HepG2 (cell line): ENCODE measurements at regions not wholly inside any gene's neighbourhood (a gene's known extent, or its start where the extent isn't known, plus 50 kb on each side); places are given as distances from the start of the nearest gene placed in this dataset.

Experiments used
- ATAC-seq: fragments of 200-7000 bp; cut with Tn5 transposase; 3 replicates; pipeline ENCODE4 v1.9.1; 2020; ENCODE audit warnings: mild to moderate bottlenecking, moderate library complexity
- BruUV-seq: library from RNA; stranded (reverse); fragments of 400-500 nt; replicated peaks from 2 replicates; lab custom pipeline; 2021; lab: Mats Ljungman, UMichigan
- CTCF ChIA-PET: fragments of 300-600 bp; formaldehyde crosslinking; extraction: SDS; loops from one replicate; lab custom pipeline; 2021; ENCODE audit warnings: low total read pairs, inconsistent platforms, low intra/inter-chr PET ratio; lab: Yijun Ruan, JAX
- POLR2A ChIA-PET: fragments of 350-600 bp; sonication (Branson Sonifier 250); formaldehyde crosslinking; loops from one replicate; lab custom pipeline; 2020; ENCODE audit warnings: antibody characterized with exemption, inconsistent platforms; lab: Yijun Ruan, JAX
- DNase-seq: peaks from one replicate; pipeline ENCODE4 v3.0.0-alpha.2; 2015; ENCODE audit warnings: low spot score
- FAIRE-seq: peaks from 3 replicates; lab custom pipeline; 2011; peaks lifted over from hg19 to GRCh38; lab: Jason Lieb, UNC
- H2AFZ ChIP-seq: one replicate; pipeline ENCODE4 v1.6.1; 2011; ENCODE audit warnings: low read length, inconsistent platforms
- H3K27ac ChIP-seq: fragments of 300-600 bp; 3 replicates; pipeline ENCODE4 v1.8.0; 2011; ENCODE audit warnings: mixed run types, mild to moderate bottlenecking, mixed read lengths, low read length, inconsistent platforms; ENCODE audit not compliant: insufficient read depth; ENCODE audit errors: extremely low read length
- H3K27me3 ChIP-seq, 2 experiments: fragments of 200-600 bp in 1 of 2; 2 replicates in 1 of 2; 3 replicates in 1 of 2; pipeline versions ENCODE4 v1.6.0 to v1.8.0; 2011; ENCODE audit warnings: low read length in 2 of 2, mild to moderate bottlenecking in 2 of 2, moderate library complexity in 2 of 2, inconsistent platforms in 1 of 2; ENCODE audit not compliant: insufficient read depth in 2 of 2, control insufficient read depth in 1 of 2
- H3K36me3 ChIP-seq, 2 experiments: fragments of 200-600 bp in 1 of 2; replicated peaks in 1 of 2; 2 replicates in 1 of 2; 3 replicates in 1 of 2; pipeline versions ENCODE4 v1.5.1 to v1.8.0; 2011; ENCODE audit warnings: low read length in 2 of 2, inconsistent platforms in 1 of 2; ENCODE audit not compliant: insufficient read depth in 2 of 2, control insufficient read depth in 1 of 2
- H3K4me1 ChIP-seq: 2 replicates; pipeline ENCODE4 v1.5.1; 2012; ENCODE audit warnings: low read length, inconsistent platforms; ENCODE audit not compliant: insufficient read depth
- H3K4me2 ChIP-seq: 2 replicates; pipeline ENCODE4 v1.6.0; 2011; ENCODE audit warnings: low read depth, low read length, inconsistent platforms
- H3K4me3 ChIP-seq, 3 experiments: fragments of 200-600 bp in 1 of 3; sonication (generic), shearing (Covaris generic) in 1 of 3; replicated peaks in 1 of 3; 2 replicates each; pipeline ENCODE4 v1.5.1; 2011 to 2016; ENCODE audit warnings: low read length in 3 of 3, inconsistent platforms in 2 of 3, low read depth in 2 of 3, mild to moderate bottlenecking in 2 of 3, control low read depth in 1 of 3, mixed read lengths in 1 of 3; ENCODE audit not compliant: insufficient read depth in 1 of 3
- H3K79me2 ChIP-seq: one replicate; pipeline ENCODE4 v1.6.1; 2011; ENCODE audit warnings: low read length, inconsistent platforms; ENCODE audit not compliant: insufficient read depth
- H3K9ac ChIP-seq: 2 replicates; pipeline ENCODE4 v1.6.0; 2011; ENCODE audit warnings: mild to moderate bottlenecking, low read depth, low read length, inconsistent platforms; ENCODE audit not compliant: insufficient read depth
- H3K9me3 ChIP-seq: 2 replicates; pipeline ENCODE4 v1.5.1; 2012; ENCODE audit warnings: mild to moderate bottlenecking, low read length
- H4K20me1 ChIP-seq: 2 replicates; pipeline ENCODE4 v1.6.0; 2011; ENCODE audit warnings: inconsistent platforms, mild to moderate bottlenecking, low read length, moderate library complexity; ENCODE audit not compliant: insufficient read depth
- CCAR2 ChIP-seq: fragments of 200-400 bp; formaldehyde crosslinking; optimal IDR thresholded peaks from 2 replicates; pipeline ENCODE3; 2018; ENCODE audit warnings: low read depth, mild to moderate bottlenecking, low read length, moderate library complexity
- NR0B2 ChIP-seq: sonication (generic); formaldehyde crosslinking; IDR thresholded peaks from 2 replicates; pipeline ENCODE4 v1.4.0; 2020; ENCODE audit warnings: mild to moderate bottlenecking, missing genetic modification reagents
- XRCC5 ChIP-seq: fragments of 200-400 bp; formaldehyde crosslinking; optimal IDR thresholded peaks from 2 replicates; pipeline ENCODE3; 2017; ENCODE audit warnings: mild to moderate bottlenecking, low read length
- ZNF570 ChIP-seq: sonication (generic); formaldehyde crosslinking; IDR thresholded peaks from 2 replicates; pipeline ENCODE4 v1.4.0; 2020; ENCODE audit warnings: mild to moderate bottlenecking, missing genetic modification reagents, borderline replicate concordance
- ZNF839 ChIP-seq: sonication (generic); formaldehyde crosslinking; IDR thresholded peaks from 2 replicates; pipeline ENCODE4 v1.4.0; 2020; ENCODE audit warnings: missing genetic modification reagents, mild to moderate bottlenecking, borderline replicate concordance
- WGBS: methylation state at CpG from one replicate; pipeline ENCODE4 v1.1.6; 2017; ENCODE audit warnings: low lambda C conversion rate; 5-methylcytosine and 5-hydroxymethylcytosine counted together
- in situ Hi-C: cut with HindIII; loops from 2 replicates; pipeline ENCODE4 v1.10.0; 2017; ENCODE audit warnings: low pct_unique_long_range_greater_than_20kb; ENCODE audit not compliant: extremely low pct_ligation_motif_present
- intact Hi-C: fragments of 100-400 bp; cut with micrococcal nuclease; formaldehyde crosslinking; loops from one replicate; pipeline ENCODE4 v1.10.0; 2022; ENCODE audit not compliant: unreplicated experiment

- no peaks in the 10 kb centered on the region for H3K79me2 ChIP-seq
- FAIRE-seq, result no peak
- in situ Hi-C loops (no loop called here), intact Hi-C loops (no loop called here)
- no peak overlapping the region for H3K9ac ChIP-seq
- no peak for ATAC-seq
- ChIA-PET CTCF (no interaction called here), POLR2A (no interaction called here)
- H3K27ac ChIP-seq, result no peak overlapping the region
- no peak overlapping the region for H3K4me2 ChIP-seq
- no peaks in the 10 kb centered on the region for H3K27me3 ChIP-seq
- no peaks in the 10 kb centered on the region for H3K36me3 ChIP-seq
- 0% methylated on average over 2 of the region's 2 CpGs for WGBS
- H3K9me3 ChIP-seq, result peaks cover 88% of the 10 kb centered on the region
- no peak overlapping the region for H3K4me3 ChIP-seq
- no peak for TF ChIP-seq XRCC5
- no peak for TF ChIP-seq NR0B2
- TF ChIP-seq CCAR2, result no peak
- H2AFZ ChIP-seq, result no peak overlapping the region
- H4K20me1 ChIP-seq, result no peaks in the 10 kb centered on the region
- DNase-seq, result no peak
- no peaks in the 10 kb centered on the region for H3K4me1 ChIP-seq
- BruUV-seq, result no TSS peak
Observed at GRCh38 chr10:107299606-107300005, 135.1 kb upstream of the SORCS1 start.

- FAIRE-seq, result no peak
- in situ Hi-C loops, result no loop called here
- intact Hi-C loops, result no loop called here
- H3K9ac ChIP-seq, result no peak overlapping the region
- no peaks in the 10 kb centered on the region for H3K27me3 ChIP-seq
- H3K4me2 ChIP-seq, result no peak overlapping the region
- H2AFZ ChIP-seq, result no peak overlapping the region
- no TSS peak for BruUV-seq
- H3K27ac ChIP-seq, result no peak overlapping the region
- no peak for ATAC-seq
- ChIA-PET POLR2A (no interaction called here), CTCF (no interaction called here)
- TF ChIP-seq ZNF839 (CRISPR knock-in tag) (no peak), ZNF570 (CRISPR knock-in tag) (no peak)
- no peaks in the 10 kb centered on the region for H3K79me2 ChIP-seq
- H4K20me1 ChIP-seq, result no peaks in the 10 kb centered on the region
- 5% methylated on average over 2 of the region's 2 CpGs for WGBS
- DNase-seq, result no peak
- peaks cover 93% of the 10 kb centered on the region for H3K9me3 ChIP-seq
- no peaks in the 10 kb centered on the region for H3K4me1 ChIP-seq
- H3K4me3 ChIP-seq, result no peak overlapping the region
- no peaks in the 10 kb centered on the region for H3K36me3 ChIP-seq
Observed at GRCh38 chr10:107284187-107284586, 119.7 kb upstream of the SORCS1 start.
